ENCODE measurements at regions not wholly inside any gene's neighbourhood (a gene's known extent, or its start where the extent isn't known, plus 50 kb on each side); places are given as distances from the start of the nearest gene placed in this dataset.

- no peak for DNase-seq (ENCODE audit: extremely low read depth in 1 of 2, low read depth in 1 of 2)
Observed at GRCh38 chr1:239912471-239912870, 179.2 kb upstream of the FMN2 start.

DNA sequence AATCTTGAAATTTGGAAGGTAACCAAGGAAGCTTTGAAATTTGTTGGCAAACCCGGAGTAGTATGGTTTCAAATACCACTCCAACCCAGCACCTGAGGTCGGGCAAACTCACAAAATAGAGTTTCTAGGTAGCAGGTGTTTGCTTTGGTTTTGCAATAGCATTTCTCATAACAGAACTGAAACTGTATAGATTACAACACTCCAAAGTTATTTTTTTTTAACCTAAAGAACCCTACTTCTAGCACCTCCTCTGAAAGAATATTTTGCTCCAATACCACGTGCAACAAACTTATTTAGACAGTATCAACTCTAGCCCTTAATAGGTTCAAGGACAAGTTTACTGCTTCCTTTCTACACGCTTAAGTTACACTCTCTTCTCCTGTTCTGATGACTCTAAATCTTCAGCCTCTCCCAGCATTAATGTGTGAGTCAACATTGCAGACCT lies 178.5 kb upstream of the FMN2 start:
- no peak for DNase-seq (ENCODE audit: extremely low read depth in 1 of 2, low read depth in 1 of 2)

DNA sequence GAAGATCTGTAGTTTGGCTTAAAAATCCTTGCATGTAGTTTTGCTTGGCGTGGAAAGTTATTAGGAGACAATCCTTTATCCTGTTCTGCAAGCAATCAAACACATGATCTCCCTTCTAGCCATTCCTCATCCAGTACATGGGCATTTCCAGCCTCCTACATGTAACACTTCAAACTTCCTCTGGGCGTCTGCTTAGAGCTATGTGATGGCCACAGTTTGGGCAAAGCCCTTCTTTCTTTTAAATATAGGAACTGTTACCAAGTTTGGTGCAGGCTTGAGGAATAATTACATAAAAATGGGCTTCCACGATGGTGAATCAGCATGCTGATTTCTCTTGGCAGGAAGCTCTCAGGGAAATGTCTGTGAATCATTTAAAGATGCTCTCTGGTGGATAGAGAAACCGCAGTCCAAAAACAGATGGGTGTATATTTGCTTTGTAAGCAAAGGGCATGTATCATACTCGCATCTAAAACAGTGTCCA lies 176.9 kb upstream of the FMN2 start:
- no peak for DNase-seq (ENCODE audit: extremely low read depth in 1 of 2, low read depth in 1 of 2)

DNA sequence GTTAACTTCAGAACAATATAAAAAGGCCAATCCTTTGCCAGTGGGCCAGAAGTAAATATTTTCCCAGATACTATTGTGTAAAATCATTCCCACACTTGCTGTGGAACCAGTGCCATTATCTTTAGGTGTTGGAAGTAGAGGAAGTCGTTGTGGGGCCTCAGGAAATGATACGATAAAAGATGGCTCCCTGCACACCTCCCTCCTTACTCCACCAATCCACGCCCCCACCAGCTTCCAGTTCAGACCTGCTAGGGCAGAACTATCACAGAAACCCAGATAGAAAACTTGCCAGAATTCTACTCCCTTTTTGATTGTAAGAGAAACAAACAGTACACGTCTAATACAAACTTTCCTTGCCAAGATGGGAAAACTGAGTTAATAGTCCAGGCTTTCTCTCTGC lies 173.0 kb upstream of the FMN2 start:
- no peak for DNase-seq (ENCODE audit: extremely low read depth in 1 of 2, low read depth in 1 of 2)

- DNase-seq (ENCODE audit: extremely low read depth in 1 of 2, low read depth in 1 of 2) = no peak
Observed at GRCh38 chr1:239920214-239920613, 171.5 kb upstream of the FMN2 start.

DNA sequence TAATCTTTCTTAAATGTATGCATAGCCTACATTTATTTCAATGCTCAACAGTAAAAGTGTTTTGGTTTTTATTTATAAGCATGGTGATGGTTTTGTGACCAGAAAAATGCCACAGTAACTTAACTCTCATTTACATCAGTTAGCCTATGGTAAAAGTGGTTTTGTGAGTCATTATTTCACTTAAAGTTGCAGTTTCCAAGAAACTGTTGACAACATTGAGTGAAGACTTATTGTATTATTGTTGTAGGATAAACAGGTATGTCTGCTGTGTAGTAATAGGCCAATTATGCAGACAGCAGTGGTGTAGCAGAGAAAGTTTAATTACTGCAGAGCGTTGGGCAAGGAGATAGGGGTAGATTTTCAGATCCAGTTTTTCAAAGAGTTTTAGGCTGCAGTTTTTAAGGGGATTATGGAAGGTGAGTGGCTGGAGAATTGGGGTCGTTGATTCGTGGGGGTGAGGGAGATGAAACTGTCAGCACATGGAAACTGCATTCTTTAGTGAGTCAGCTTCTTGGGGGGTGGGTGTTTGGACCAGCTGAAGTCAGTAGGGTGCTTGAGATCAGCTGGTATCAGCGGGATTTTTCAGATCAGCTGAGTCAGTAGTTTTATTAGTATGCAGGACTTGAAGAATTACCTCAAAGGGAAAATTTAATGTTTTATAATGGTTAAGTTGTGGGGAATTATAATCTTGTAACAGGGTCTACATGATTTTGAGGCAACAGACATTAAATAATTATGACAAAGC lies 168.7 kb upstream of the FMN2 start:
- no peak for DNase-seq (ENCODE audit: extremely low read depth in 1 of 2, low read depth in 1 of 2)

DNA sequence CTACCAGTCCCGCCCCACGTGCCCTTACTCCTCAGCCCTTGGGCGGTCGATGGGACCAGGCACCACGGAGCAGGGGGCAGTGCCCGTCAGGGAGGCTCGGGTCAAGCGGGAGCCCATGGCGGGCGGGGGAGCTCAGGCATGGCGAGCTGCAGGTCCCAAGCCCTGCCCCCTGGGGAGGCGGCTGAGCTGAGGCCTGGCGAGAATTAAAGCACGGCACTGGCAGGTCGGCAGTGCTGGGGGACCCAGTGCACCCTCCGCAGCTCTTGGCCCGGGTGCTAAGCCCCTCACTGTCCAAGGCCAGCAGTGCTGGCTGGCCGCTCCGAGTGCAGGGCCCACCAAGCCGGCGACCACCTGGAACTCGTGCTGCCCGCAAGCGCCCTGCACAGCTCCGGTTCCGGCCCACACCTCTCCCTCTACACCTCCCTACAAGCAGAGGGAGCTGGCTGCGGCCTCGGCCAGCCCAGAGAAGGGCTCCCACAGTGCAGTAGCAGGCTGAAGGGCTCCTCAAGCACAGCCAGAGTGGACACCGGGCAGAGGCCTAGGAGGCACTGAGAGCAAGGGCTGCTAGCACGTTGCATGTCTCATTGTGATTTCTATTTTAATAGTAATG lies 166.8 kb upstream of the FMN2 start:
- no peak for DNase-seq (ENCODE audit: extremely low read depth in 1 of 2, low read depth in 1 of 2)

- DNase-seq (ENCODE audit: extremely low read depth in 1 of 2, low read depth in 1 of 2) = no peak
Observed at GRCh38 chr1:239926184-239926583, 165.5 kb upstream of the FMN2 start.

DNA sequence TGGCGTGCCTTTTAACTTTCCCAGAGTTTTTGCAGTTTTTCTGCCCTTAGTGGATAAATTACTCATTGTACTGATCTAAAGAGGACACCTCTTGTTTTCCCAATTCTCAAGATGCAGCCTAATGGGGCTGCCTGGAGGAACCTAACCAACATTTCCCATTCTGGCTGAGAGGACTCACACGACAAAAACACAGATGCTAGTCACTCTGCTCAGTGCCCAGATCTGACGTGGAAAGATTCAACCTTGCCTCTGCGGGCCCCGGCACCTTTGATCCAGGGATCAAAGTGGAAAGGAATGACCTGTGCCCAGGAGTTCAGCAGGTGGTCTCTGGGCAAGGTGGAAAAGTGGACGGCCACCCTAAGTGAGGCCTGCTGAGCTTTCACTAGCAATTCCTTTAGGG lies 162.4 kb upstream of the FMN2 start:
- DNase-seq (ENCODE audit: extremely low read depth in 1 of 2, low read depth in 1 of 2) = no peak

GRCh38 chr1:239930686-239931262 lies 160.9 kb upstream of the FMN2 start:
- no peak for DNase-seq (ENCODE audit: extremely low read depth in 1 of 2, low read depth in 1 of 2)

DNA sequence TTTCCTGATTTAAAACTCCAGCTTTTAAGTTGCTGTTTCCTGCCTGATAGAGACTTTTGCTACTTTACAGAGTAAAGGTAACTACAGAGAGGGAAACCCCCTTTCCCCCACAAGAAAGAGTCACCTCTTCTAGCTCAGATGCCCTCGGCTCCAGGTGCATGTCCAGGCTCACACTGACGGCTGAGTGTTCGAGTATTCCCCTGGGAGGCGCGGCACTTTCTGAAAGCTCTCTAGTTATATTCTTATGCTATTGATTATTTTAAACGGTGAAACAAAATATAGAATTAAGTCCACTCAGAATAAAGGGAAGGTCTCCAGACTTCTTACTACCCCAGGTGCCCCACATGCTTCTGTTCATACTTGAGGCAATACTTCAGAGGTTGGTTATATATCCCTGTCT lies 160.3 kb upstream of the FMN2 start:
- no peak for DNase-seq (ENCODE audit: extremely low read depth in 1 of 2, low read depth in 1 of 2)

GRCh38 chr1:239939602-239940001 lies 152.1 kb upstream of the FMN2 start:
- no peak for DNase-seq (ENCODE audit: extremely low read depth in 1 of 2, low read depth in 1 of 2)

DNA sequence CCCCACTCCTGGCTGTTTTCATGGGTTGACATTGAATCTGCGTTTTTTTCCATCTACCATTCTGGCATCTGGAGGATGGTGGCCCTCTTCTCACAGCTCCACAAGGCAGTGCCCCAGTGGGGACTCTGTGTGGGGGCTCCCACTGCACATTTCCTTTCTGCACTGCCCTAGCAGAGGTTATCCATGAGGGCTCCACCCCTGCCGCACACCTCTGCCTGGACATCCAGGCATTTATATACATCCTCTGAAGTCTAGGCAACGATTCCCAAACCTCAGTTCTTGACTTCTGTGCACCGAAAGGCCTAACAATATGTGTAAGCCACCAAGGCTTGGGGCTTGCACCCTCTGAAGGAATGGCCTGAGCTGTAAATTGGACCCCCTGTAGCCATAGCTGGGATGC lies 147.9 kb upstream of the FMN2 start:
- no peak for DNase-seq (ENCODE audit: extremely low read depth in 1 of 2, low read depth in 1 of 2)

GRCh38 chr1:239944666-239945065 lies 147.0 kb upstream of the FMN2 start:
- no peak for DNase-seq (ENCODE audit: extremely low read depth in 1 of 2, low read depth in 1 of 2)

GRCh38 chr1:239947801-239948200 lies 143.9 kb upstream of the FMN2 start:
- DNase-seq (ENCODE audit: extremely low read depth in 1 of 2, low read depth in 1 of 2) = no peak

DNA sequence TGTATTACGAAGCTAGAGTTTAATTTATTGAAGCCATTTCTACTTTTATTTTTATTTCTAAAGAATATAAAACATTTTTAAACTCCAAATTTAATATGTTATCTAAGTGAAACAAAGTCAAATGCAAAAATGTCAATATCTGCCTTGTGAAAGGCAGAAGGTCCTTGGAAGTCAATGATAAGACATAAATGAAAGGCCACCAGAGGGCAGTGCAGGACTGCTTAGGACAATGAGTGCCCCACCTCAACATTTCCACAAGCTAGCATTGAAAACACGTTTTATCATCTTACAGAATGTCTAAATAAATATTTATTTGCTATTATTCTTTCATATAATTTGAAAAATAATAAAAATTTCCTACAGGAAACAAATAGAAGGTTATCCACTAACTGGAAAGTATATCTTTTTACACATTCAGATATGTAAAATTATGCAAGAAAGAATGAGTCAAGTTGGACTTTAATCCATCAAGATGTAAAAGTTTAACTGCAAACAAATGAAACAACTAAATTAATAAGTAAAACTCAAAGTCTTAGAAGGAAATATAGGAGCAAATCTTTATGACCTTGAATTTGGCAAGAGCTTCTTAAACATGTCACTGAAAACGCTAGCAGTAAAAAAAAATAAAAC lies 140.1 kb upstream of the FMN2 start:
- peak in 1 of 2 donors; percentile 13 for DNase-seq (ENCODE audit: extremely low read depth in 1 of 2, low read depth in 1 of 2)

DNA sequence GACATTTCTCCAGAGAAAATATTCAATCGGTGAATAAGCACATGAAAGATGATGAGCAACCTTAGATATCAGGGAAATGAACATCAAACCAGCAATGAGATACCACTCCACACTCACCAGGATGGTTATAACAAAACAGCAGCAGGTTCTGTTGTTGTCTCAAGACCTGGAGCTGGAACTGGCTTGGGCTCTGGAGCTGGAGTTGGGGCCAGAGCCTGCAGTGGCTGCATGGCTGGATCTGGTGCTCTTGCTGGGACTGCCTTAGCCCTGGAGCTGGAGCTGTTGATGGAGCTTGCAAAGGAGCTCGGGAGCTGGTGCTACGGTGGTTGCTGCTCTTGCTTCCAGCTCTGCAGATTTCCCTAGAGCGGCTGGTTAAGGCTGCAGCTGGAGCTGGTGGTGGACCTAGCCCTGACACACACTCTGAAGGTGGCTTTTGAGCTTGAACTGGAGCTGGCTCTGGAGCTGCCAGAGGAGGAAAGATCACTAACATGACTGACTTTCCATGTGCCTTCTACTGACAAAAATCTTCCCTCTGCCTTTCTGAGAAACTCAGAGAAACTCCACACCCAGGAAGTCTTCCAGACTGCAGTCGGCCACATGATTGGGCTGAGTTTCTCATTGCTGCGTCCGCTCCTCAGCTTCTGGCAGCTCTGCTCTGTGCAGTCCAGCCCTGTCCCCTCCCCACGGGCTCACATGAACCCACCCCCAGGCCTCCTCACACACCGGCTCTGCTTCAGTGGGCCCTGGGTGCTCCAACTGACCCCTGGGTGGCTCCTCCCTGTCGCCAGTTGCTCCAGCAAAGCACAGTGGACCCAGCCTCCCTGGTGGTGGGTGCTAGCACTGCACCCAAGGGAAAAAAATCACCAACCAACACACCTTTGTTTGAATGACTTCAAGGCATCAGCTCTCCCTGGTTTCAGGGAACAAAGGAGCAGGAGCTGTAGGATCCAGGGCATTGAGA lies 139.1 kb upstream of the FMN2 start:
- DNase-seq (ENCODE audit: extremely low read depth in 1 of 2, low read depth in 1 of 2) = no peak

DNA sequence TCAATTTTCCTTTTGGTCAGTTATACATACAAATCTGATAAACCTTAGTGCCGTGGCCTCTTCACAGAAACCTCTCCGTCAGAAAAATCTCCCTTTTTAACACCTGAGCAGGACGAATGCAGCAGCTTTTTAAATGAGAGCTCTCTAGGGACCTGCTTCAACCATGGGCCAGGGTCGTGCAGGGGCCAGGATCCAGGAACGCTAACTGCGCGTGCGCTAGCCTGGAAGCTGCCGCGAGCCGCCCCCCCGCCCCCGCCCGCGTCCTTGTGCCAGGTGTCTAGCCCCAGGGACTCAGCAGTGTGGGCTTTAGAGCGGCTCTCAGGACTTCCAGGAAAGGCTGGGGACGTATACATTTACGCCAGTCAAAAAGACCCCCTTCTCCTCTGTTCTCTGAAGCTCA lies 136.8 kb upstream of the FMN2 start:
- no peak for DNase-seq (ENCODE audit: extremely low read depth in 1 of 2, low read depth in 1 of 2)

DNA sequence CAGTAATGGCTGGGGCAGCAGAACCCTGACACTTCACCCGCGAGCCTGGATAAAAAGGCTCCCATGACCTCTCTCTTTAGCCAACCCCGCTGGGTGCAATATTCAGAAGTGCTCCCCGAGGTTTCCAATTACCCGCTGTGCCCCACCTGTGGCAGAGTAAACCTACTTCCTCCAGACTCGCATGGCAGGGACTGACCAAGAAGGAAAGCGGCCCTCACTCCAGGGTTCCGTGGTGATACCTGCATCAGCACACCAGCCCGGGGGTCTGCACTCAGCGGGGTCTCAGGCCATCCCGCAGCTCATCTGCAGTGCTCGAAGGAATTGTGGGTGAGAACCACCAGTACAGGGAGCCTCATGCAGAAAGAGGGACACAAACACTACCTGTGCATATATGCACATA lies 136.3 kb upstream of the FMN2 start:
- DNase-seq (ENCODE audit: extremely low read depth in 1 of 2, low read depth in 1 of 2) = no peak

GRCh38 chr1:239956263-239956662 lies 135.4 kb upstream of the FMN2 start:
- DNase-seq (ENCODE audit: extremely low read depth in 1 of 2, low read depth in 1 of 2) = no peak

DNA sequence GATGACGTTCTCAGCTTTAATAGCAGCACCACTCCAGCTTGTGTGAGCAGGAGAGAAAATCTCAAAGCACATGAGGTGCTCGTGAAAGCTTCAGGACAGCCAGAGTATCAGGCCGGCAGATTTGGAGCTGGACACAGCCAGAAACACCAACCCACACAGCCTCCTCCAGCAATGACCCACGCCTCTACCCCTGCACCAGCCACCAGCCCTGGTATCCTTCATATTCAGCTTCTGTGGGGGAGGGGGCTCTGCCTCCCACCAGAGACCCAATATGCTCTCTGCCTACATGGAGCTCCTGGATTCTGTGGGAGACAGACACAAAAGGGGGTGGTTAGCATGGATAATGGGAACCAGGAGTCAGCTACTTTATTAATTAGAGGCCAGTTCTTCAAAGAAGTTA lies 133.6 kb upstream of the FMN2 start:
- no peak for DNase-seq (ENCODE audit: extremely low read depth in 1 of 2, low read depth in 1 of 2)

Measured in activated CD8-positive, alpha-beta memory T cell treated with anti-CD3 and anti-CD28 coated beads for 1 hour (primary cell).